Colonic mucosa (tissue), 4 donors: ENCODE measurements at regions not wholly inside any gene's neighbourhood (a gene's known extent, or its start where the extent isn't known, plus 50 kb on each side); places are given as distances from the start of the nearest gene placed in this dataset. TPM values are rescaled to one million over a fixed set of nuclear protein-coding genes. Genes with fewer than 3 reads are reported as not detected.

Experiments
- DNase-seq: peaks from one replicate; pipeline ENCODE4 v3.0.0-alpha.2; 2020
- H3K27ac ChIP-seq: fragments of 200-600 bp; one replicate; pipeline ENCODE4 v1.8.0; 2021
- H3K27me3 ChIP-seq: fragments of 200-600 bp; one replicate; pipeline ENCODE4 v1.8.0; 2021
- H3K36me3 ChIP-seq: fragments of 200-600 bp; one replicate; pipeline ENCODE4 v1.8.0; 2021
- H3K4me1 ChIP-seq: fragments of 200-600 bp; one replicate; pipeline ENCODE4 v1.8.0; 2021; ENCODE audit warnings: mild to moderate bottlenecking
- H3K4me3 ChIP-seq: fragments of 200-600 bp; one replicate; pipeline ENCODE4 v1.8.0; 2021
- H3K9ac ChIP-seq, 2 donors: one replicate each; pipeline ENCODE4 v1.7.0; 2013; ENCODE audit warnings: control low read depth in 2 of 2, low read depth in 2 of 2, low read length in 2 of 2
- H3K9me3 ChIP-seq: fragments of 200-600 bp; one replicate; pipeline ENCODE4 v1.8.0; 2021
- CTCF ChIP-seq: fragments of 200-600 bp; IDR thresholded peaks from one replicate; pipeline ENCODE4 v1.8.0; 2022; ENCODE audit warnings: antibody characterized with exemption, mild to moderate bottlenecking
- intact Hi-C: fragments of 100-400 bp; cut with DNase I; formaldehyde crosslinking; loops from one replicate; pipeline ENCODE4 v1.14.1; 2022
- microRNA-seq: library from miRNA; unstranded; fragments of <30 nt; microRNA quantifications from one replicate; pipeline ENCODE4, GENCODE V29; 2019
- donor health status: healthy.
- donor health status: DM: no; HTN: no; CAD: no.
- donor health status: DM: no; HTN: no; CAD: no.

- H3K4me3 ChIP-seq: no peak overlapping the region
- no peaks in the 10 kb centered on the region for H3K36me3 ChIP-seq
- no peaks in the 10 kb centered on the region for H3K27me3 ChIP-seq
- H3K9me3 ChIP-seq: no peaks in the 10 kb centered on the region
- no peak overlapping the region for H3K9ac ChIP-seq
- intact Hi-C loops: no loop called here
- no peaks in the 10 kb centered on the region for H3K4me1 ChIP-seq
- H3K27ac ChIP-seq: no peak overlapping the region
- DNase-seq: no peak
- TF ChIP-seq CTCF: no peak
These were observed 1260.2 kb upstream of the PCDH7 start for GRCh38 chr4:29459926-29460325.

- Histone ChIP-seq H3K4me1 (no peaks in the 10 kb centered on the region), H3K36me3 (no peaks in the 10 kb centered on the region), H3K9me3 (no peaks in the 10 kb centered on the region), H3K4me3 (no peak overlapping the region), H3K27me3 (no peaks in the 10 kb centered on the region), H3K9ac (no peak overlapping the region), H3K27ac (no peak overlapping the region)
- intact Hi-C loops: no loop called here
- TF ChIP-seq CTCF: no peak
- DNase-seq: no peak
These were observed 1253.0 kb upstream of the PCDH7 start for GRCh38 chr4:29467044-29467717.

Small RNA genes in the stretch of these regions (microRNA-seq; reads per million reads assigned to microRNA genes)
- not detected for gene MIR4275
